NCI-H460 (cell line): ENCODE measurements at regions not wholly inside any gene's neighbourhood (a gene's known extent, or its start where the extent isn't known, plus 50 kb on each side); places are given as distances from the start of the nearest gene placed in this dataset.
"Not testable (repeated sequence)": the region's sequence is repeated elsewhere in the genome, so short reads cannot be mapped to it uniquely, and the experiment has no call there.

Experiments
- DNase-seq: peaks from one replicate; pipeline ENCODE4 v3.0.0-alpha.2; 2016; ENCODE audit warnings: low read depth; ENCODE audit errors: extremely low read depth

DNA sequence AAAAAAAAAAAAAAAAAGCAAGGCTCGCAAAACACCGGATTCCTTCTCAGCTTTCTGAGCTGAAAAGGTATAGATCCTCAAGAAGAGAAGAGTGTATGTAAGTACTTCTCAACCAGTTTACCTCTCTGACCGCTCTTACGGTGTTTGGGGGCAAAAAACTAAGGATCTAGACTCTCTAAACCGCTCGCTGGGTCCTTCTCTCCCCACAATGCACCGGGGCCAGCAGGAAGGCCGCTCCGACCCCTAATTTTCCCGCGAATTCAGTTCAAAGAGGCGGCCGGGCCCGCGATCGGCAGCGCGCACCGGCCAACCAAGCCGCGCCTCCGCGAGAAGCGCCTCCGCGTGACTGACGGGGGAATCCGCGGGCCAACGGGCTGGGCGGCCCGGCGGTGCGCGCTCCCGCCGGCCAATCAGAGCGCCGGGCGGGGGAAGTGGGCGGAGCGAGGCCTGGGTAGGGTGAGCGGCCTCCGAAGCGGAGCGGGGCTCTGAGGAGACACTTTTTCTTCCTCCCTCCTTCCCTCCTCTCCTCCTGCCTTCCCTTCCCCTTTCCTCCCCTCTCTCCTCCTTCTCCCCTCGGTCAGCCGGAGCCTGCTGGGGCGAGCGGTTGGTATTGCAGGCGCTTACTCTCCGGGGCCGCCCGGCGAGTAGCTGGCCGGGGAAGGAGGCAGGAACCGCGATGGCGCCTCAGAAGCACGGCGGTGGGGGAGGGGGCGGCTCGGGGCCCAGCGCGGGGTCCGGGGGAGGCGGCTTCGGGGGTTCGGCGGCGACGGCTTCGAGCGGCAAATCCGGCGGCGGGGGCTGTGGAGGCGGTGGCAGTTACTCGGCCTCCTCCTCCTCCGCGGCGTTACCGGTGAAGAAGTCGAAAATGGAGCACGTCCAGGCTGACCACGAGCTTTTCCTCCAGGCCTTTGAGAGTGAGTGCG is 93.0 kb downstream of the CRLF3 start:
- peak; percentile 34 for DNase-seq

DNA sequence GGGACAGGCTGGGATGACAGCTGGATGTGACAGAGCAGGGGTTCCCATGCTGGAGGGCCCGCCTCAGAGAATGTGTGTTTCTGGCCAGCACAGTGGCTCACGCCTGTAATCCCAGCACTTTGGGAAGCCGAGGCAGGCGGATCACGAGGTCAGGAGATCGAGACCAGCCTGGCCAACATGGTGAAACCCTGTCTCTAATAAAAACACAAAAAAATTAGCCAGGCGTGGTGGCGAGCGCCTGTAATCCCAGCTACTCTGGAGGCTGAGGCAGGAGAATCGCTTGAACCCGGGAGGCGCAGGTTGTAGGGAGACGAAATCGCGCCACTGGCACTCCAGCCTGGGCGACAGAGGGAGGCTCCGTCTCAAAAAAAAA is 93.7 kb downstream of the CRLF3 start:
- not testable (repeated sequence) for DNase-seq

DNA sequence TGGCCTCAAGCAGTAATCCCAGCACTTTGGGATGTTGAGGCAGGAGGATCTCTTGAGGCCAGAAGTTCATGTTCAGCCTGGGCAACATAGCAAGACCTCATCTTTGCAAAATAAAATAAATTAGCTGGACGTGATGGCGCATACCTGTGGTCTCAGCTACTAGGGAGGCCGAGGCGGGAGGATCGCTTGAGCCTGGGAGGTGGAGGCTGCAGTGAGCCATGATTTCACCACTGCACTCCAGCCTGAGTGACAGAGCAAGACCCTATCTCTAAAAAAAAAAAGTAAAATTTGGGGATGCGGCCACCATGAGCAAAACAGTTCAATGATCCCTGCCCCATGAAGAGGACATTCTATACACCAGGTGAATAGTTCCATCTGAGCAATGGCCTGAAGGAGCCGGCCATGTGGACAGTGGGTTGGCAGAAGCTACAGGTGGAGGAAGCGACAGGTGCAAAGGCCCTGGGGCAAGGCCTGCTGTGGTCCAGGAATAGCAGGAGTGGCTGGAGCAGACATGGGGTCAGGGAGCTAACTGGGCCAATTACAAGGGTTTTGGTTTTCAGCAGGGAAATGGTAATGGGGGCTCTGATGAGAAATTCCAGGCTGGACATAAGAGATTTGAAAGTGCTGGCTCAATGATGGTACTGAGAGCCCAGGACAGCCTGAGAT is 94.2 kb downstream of the CRLF3 start:
- DNase-seq: not testable (repeated sequence)

DNA sequence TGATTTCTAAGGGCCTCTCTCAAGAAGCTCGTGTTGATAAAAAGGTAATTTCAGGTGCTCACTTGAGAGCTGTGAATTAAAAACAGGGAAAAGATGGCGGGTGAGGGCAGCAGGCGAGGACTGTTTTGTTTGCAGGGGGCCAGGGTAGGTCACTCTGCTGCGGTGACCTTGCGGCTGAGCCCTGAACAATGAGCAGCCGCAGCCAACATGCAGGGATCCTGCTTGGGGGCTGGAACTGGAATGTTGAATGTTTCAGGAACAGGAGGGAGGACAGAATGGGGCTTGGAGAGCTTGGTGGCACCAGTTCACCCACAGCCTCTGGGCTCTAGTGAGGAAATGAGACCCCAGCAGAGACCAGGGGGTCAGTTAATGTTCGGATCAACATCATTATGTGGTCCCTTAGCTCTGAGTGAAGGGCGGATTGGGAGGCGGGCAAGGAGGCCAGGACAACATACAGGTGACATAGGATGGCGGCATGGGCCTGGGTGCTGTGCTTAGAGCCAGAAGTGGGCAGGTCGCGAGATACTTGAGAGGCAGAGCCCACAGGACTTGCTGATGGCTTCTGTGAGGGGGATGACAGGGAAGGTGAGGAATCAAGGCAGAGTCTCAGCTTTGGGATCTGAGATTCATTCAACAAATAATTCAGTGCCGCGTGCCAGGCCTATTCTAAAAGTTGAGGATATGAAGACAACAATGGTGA is 94.9 kb downstream of the CRLF3 start:
- not testable (repeated sequence) for DNase-seq

- DNase-seq: not testable (repeated sequence)
Measured at GRCh38 chr17:30727517-30727916, 97.0 kb downstream of the CRLF3 start.

DNA sequence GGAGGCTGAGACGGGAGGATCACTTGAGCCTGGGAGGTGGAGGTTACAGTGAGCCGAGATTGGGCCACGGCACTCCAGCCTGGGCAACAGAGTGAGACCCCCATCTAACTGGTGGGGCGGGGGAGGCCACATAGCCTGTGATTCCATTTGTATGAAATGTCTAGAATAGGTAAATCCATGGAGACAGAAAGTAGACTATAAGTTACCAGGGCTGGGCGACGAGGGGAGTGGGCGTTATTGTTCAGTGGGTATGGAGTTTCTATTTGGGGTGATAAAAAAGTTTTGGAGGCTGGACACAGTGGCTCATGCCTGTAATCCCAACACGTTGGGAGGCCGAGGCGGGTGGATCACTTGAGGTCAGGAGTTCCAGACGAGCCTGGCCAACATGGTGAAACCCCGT is 97.8 kb downstream of the CRLF3 start:
- DNase-seq: not testable (repeated sequence)

- not testable (repeated sequence) for DNase-seq
Measured at GRCh38 chr17:30726310-30726709, 98.2 kb downstream of the CRLF3 start.

GRCh38 chr17:30724034-30724650 is 100.3 kb downstream of the CRLF3 start:
- DNase-seq: not testable (repeated sequence)

- not testable (repeated sequence) for DNase-seq
Measured at GRCh38 chr17:30722114-30722780, 102.2 kb downstream of the CRLF3 start.

GRCh38 chr17:30720971-30721370 is 103.5 kb downstream of the CRLF3 start:
- DNase-seq: not testable (repeated sequence)

DNA sequence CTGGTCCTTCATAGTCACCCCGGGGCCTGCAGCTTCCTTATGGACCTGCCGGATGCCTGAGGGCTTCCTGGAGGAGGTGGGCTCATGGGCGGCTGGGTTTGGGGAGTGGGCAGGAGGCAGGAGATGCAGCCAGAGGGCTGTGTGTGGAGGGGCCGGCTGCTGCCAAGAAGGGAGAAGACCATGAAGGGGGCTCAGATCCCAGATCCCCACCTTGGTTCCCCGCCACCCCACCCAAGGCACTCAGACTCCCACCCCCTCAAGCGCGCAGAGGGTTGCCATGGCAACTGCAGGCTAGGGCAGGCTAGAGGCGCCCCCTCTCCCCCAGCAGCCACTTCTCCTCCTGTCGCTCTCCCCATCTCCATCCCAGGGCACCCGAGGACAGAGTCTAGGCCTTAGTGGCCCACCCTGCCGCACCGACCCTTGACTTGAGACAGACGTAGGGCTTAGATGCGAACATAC is 104.5 kb downstream of the CRLF3 start:
- DNase-seq: no peak

- DNase-seq: peak; percentile 64
Measured at GRCh38 chr17:30719131-30719973, 105.1 kb downstream of the CRLF3 start.

DNA sequence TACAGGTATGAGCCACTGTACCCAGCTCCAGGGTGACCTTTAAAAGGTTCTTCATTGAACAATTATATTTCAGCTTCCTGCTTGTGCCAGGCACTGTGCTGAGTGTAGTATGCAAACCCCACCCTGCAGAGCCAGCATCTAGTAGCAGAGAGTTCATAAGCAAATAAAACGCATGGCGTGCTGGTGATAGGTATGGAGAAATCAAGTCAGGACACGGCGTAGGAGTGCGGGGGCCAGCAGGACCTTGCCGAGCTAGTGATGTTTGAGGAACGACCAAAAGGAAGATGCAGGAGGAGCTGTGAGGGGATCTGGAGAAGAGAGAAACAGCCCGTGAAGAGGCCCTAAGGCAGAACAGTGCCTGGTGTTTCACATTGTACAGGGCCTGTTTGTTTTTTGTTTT is 105.8 kb downstream of the CRLF3 start:
- not testable (repeated sequence) for DNase-seq

GRCh38 chr17:30718099-30718447 is 106.4 kb downstream of the CRLF3 start:
- not testable (repeated sequence) for DNase-seq

DNA sequence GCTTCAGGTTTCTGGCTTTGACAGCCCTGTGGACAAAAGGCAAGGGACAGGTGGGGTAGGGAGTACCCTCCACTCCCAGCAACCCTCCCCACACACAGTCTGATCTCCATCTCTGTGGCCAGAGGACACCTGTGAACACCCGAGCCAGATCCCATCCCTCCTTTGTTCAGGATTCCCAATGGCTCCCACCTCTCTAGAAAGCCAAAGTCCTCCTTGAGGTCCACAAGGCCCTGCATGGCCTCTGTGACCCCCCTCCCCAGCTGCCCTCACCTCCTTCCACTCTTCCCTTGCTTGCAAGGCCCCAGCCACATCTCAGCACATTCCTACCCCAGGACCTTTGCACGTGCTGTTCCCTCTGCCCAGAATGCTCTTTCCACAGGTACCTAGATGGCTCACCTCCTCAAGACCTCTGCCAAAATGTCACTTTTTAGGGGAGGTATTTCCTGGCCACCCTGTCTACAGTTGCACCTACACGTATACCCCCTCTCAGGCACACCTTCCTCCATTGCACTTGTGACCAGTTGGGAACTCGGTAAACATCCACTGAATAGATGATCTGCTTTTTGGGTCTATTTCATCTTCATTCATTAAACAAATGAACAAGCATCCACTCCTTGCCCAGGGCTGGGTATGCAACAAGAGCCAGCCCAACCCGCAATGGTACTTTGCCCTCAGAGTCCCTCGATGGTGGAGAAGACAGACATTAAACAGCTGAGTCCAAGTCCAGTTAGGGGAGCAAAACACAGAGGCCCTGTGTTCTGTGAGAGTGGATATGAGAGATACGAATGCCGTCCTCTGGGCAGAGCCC is 107.0 kb downstream of the CRLF3 start:
- DNase-seq: no peak

DNA sequence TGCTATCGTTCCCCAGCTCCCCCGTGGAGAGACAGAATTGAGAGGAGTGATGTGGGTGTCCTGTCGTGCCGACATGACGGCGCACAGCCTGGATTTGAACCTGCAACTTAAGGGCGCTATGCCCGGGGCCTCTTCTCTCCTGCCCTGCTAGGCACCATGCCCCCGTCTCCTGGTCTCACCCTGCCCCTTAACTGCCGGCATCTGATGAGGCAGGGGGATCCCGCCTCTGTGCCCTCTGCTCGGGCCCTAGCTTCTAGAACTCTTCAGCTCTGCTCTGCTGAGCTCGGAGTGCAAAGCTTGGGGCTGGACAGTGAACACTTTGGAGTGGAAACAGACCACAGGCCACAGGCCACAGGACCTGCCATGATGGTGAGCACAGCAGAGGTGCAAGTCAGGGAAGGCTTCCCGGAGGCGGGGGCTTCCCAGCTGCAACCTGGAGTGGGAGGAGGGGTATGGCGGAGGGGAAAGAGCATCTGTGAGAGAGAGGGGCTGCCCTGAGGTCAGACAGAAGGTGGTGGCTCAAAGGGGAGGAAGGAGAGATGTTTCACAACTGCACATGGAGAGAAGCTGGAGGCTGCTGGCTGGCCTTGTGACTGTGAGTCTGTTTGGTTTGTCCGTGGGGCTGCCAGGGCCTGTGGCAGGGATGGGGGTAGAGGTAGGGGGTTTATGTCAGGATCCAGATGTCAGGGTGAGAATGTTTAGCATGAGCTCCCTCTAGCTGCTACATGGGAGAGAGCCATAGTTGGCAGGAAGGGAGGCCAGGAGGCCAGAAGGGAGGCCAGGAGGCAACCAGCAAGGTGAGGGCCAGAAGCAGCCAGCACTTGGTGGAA is 107.8 kb downstream of the CRLF3 start:
- no peak for DNase-seq

- not testable (repeated sequence) for DNase-seq
Measured at GRCh38 chr17:30714825-30715622, 109.5 kb downstream of the CRLF3 start.
